HG03108 (cell line): ENCODE measurements at regions not wholly inside any gene's neighbourhood (a gene's known extent, or its start where the extent isn't known, plus 50 kb on each side); places are given as distances from the start of the nearest gene placed in this dataset.
A peak's percentile ranks its signal among the peaks of the same experiment; 100 is the strongest.
"Not testable (repeated sequence)": the region's sequence is repeated elsewhere in the genome, so short reads cannot be mapped to it uniquely, and the experiment has no call there.

ENCODE experiments used
- ATAC-seq: cut with Tn5 transposase; IDR thresholded peaks from one replicate; pipeline ENCODE4 v1.9.1; 2021; ENCODE audit warnings: moderate library complexity; ENCODE audit not compliant: unreplicated experiment

GRCh38 chr2:87196720-87197388, 175.2 kb upstream of the PLGLB1 start:
- ATAC-seq, result not testable (repeated sequence)

DNA sequence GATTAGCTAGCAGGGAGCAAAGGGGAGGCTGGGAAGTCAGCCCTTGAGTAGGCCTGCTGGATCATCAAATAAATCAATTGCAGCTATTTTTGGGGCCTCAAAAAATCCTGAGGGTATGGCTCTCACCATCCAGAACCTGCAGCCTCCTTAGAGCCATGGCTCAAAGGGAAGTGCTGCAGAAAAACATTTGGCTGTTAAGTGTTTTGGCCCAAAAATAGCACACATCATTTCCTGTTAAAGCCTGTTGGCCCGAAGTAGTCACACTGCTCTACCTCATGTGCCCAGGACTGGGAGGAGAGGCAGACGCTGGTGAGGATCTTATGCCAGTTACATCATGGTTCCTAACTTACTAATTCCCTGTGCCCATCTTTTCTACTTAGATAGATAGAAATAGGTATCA, 176.8 kb upstream of the PLGLB1 start:
- not testable (repeated sequence) for ATAC-seq

GRCh38 chr2:87199228-87199627, 177.6 kb upstream of the PLGLB1 start:
- ATAC-seq, result not testable (repeated sequence)

- not testable (repeated sequence) for ATAC-seq
Observed at GRCh38 chr2:87204569-87205147, 183.0 kb upstream of the PLGLB1 start.

DNA sequence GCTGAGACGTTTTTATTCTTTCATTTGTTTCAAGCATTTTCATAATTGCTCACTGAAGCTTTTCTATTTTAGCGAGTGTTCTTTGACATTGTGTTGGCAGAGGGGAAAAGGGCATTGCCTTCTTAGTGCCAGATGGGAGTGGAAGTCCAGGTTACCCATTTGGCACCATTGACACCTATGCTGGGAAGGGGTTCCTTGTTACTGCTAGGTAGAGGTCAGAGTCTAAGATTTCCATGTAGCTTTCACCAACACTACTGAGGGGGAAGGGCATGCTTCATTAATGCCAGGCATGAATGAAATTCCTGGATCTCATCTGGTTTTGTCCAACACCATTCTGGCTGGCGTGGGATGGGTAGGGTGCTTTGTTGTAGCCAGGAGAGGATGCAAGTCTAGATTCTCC, 191.3 kb upstream of the PLGLB1 start:
- ATAC-seq, result not testable (repeated sequence)

GRCh38 chr2:87217005-87217404, 195.4 kb upstream of the PLGLB1 start:
- ATAC-seq, result not testable (repeated sequence)

DNA sequence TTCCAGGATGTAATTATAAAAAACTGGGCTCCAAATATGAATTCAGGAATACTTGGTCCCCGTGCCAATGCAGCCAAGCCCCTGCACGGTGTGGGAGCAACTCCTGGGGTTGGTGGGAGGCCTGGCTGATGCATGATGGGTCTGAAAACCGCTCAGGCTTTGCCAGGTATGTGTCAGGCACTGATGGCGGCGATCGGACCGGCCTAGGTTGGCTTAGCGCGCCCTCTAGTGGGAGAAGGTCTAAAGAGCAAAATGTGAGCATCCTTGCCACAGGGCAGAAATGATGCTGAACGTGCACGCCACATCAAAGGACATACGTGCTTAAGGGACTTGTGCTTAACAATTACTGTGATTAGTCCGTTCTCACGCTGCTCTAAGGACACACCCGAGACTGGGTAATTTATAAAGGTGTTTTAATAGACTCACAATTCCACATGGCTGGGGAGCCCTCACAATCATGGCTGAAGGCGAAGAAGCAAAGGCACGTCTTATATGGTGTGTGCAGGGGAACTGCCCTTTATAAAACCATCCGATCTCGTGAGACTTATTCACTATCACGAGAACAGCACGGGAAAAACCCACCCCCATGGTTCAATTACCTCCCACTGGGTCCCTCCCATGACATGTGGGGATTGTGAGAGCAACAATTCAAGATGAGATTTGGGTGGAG, 196.2 kb upstream of the PLGLB1 start:
- not testable (repeated sequence) for ATAC-seq

GRCh38 chr2:87220651-87221050, 199.0 kb upstream of the PLGLB1 start:
- not testable (repeated sequence) for ATAC-seq

- ATAC-seq, result not testable (repeated sequence)
Observed at GRCh38 chr2:87222131-87222530, 200.5 kb upstream of the PLGLB1 start.

- not testable (repeated sequence) for ATAC-seq
Observed at GRCh38 chr2:87223873-87224272, 202.2 kb upstream of the PLGLB1 start.

DNA sequence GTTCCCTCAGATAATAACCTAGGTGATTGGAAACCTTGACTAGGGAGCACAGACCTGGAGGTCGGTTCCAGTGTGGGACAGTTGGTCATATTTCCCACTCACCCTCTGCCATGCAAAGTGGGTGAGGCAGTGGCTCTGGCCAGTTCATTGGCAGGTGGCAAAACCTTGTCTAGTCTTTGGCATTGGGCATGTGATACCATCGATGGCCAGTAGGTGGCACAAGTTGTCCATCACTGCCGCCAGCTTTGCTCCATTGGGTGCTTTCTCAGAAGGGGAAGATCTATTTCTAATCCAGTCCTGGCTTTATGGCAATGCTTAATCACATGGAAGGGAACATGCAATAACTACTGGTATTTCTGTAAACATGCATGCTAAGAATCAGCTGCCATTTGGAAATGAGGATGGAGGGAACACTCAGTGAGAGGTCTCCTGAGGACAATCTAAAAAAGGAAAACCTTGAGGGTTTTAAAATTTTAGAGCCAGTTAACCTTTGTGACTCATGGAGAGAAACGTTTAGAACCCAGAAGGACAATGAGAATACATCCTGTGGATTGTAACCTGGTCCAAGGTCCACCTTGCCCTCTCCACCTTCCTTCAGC, 207.5 kb upstream of the PLGLB1 start:
- peak; percentile 58 for ATAC-seq

GRCh38 chr2:87229964-87230363, 208.3 kb upstream of the PLGLB1 start:
- not testable (repeated sequence) for ATAC-seq

DNA sequence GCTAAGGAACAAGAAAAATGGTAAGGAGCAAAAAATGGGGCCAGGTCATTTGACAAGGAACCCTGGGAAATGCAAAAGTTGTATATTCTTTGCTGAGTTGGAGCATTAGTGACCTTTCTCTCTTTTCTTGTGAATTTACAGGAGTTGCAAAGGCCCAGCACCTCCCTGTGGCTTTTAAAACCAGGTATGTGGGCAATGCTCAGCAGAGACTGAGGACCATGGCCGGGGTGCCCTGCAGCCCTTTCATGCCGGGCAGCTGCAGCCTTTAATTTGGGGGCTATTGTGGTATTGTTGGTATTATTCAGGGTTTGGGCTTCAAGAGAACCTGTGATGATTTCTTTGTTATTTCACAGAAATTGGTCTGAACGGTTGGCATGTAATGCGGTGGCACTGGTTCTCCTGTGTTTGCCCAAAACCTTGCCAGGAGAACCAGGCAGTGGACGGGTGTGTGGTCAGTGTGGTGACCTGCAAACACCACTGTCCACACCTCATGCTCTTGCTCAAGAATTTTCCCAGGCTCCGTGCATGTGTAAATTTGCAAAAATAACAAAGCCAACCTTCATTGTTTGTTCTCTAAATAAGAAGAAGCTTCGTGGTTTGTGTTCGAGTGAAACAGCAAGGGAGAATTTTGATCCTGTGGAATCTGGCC, 213.8 kb upstream of the PLGLB1 start:
- not testable (repeated sequence) for ATAC-seq

- not testable (repeated sequence) for ATAC-seq
Observed at GRCh38 chr2:87237570-87238336, 216.1 kb upstream of the PLGLB1 start.

GRCh38 chr2:87239558-87240215, 218.0 kb upstream of the PLGLB1 start:
- ATAC-seq, result not testable (repeated sequence)

DNA sequence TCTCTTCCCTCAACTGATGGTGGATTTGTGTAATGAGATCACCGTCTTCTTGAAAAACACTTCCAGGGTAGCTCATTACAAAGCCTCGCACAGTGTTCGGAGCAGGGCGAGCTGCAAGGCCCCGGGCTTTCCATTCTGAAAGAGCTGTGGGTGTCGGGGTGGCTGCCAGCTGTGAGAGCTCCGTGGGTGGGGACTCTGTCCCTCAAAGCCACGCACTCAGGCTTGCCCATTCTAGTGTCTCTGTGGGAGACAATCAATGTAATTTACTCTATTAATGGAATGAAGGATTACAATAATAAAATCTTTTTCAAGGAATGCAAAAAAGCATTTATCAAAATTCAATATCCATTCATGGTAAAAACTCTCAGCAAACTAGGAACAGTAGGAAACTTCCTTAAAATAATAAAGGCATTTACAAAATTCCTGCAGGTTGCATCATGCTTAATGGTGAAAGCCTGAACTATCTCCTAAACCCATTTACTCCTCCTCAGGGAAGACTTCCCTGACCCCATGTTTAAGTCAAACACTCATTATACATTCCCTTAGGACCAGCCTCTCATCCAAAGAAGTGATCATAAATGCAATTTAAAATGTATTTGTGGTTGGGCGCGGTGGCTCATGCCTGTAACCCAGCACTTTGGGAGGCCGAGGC, 224.5 kb upstream of the PLGLB1 start:
- ATAC-seq, result not testable (repeated sequence)

GRCh38 chr2:87252046-87252445, 230.4 kb upstream of the PLGLB1 start:
- not testable (repeated sequence) for ATAC-seq

DNA sequence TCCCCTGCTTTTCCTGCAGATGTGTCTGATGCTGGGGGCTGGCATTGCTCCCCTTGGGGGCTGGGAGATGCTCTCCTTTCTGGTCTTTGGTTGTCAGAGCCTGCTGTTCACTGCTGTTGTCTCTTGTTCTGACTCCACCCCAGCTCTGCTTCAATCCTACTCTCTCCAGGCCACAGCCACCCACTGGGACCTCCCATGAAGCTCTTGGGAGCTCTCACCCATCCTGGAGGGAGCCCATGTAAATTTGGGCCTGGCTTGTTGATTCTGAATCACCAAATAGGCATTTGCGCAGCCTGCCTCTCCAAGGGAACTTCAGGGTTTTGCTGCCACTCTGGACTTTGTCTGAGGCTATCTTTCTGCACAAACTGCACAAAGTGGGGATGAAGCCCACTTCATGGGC, 232.9 kb upstream of the PLGLB1 start:
- not testable (repeated sequence) for ATAC-seq

DNA sequence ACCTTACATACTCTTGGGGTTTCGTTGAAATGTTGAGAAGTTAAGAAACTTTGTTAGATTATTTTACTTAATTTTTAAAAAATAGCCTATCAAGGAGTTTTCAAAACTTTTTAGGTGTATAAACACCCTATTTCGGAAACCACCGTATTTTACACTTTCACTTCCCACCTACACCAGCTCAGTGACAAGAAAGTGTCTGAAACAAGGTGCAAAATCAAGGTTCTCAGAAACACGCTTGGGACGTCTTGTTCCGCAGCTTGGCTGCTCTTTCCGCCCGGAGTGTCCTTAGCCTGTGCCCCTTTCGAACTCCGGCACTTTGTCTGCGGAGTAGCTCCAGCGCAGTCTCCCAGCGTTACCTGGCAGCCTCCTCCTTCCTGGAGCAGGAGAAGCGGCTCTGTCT, 233.8 kb upstream of the PLGLB1 start:
- ATAC-seq, result not testable (repeated sequence)
